ENCODE measurements at regions not wholly inside any gene's neighbourhood (a gene's known extent, or its start where the extent isn't known, plus 50 kb on each side); places are given as distances from the start of the nearest gene placed in this dataset.

DNA sequence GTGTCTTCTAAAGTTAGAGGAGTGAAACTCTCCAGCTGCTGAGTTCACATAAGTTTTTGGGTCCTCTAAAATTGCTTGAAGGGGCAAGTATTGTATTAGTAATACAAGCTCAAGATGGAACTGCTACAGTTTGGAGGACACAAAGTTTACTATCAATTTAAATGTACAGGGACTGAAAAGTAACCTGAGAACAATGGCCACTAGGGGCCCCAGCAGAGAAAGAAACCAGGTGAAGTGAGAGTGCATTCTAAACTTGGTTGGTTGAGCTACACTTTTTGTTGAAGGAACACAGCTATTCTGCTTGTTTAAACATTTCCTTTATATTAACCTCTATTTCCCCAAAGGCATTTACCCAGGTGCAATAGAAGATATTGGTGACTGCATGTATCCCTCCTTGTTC, 755.5 kb downstream of the GBE1 start:
- TF ChIP-seq POLR2A (IDR thresholded peaks at IDR 0.05) (no peak), POLR2AphosphoS5 (IDR thresholded peaks at IDR 0.05) (no peak), CTCF (IDR thresholded peaks at IDR 0.05) (no peak)
